ENCODE measurements at regions not wholly inside any gene's neighbourhood (a gene's known extent, or its start where the extent isn't known, plus 50 kb on each side); places are given as distances from the start of the nearest gene placed in this dataset.
A peak's percentile ranks its signal among the peaks of the same experiment; 100 is the strongest.

GRCh38 chr13:23081901-23082300 is 98.9 kb upstream of the SGCG start:
- H3K4me2 ChIP-seq (ENCODE audit: low read length), result no peak overlapping the region

GRCh38 chr13:23086968-23087623 is 93.7 kb upstream of the SGCG start:
- no peaks in the 10 kb centered on the region for H3K27me3 ChIP-seq (ENCODE audit: insufficient read depth, low read length)
- no peaks in the 10 kb centered on the region for H3K4me1 ChIP-seq (ENCODE audit: insufficient read depth, low read length, severe bottlenecking)
- no peaks in the 10 kb centered on the region for H3K79me2 ChIP-seq (ENCODE audit: insufficient read depth, low read length)
- no peak overlapping the region for H3K4me3 ChIP-seq (ENCODE audit: low read depth, low read length, poor library complexity, severe bottlenecking)
- H3K9me3 ChIP-seq (ENCODE audit: low read length), result no peaks in the 10 kb centered on the region
- H3F3A ChIP-seq (ENCODE audit: insufficient read depth, low read length), result no peaks in the 10 kb centered on the region
- H3K36me3 ChIP-seq (ENCODE audit: insufficient read depth, low read length), result no peaks in the 10 kb centered on the region
- TF ChIP-seq EZH2 (IDR thresholded peaks at IDR 0.05; ENCODE audit: borderline replicate concordance, low read length) (no peak), CTCF (IDR thresholded peaks at IDR 0.05; ENCODE audit: low read length) (no peak)
- H3K4me2 ChIP-seq (ENCODE audit: low read length), result no peak overlapping the region
- H3K9me2 ChIP-seq (ENCODE audit: low read depth, low read length), result no peaks in the 10 kb centered on the region
- H3K27ac ChIP-seq (ENCODE audit: low read depth, low read length, poor library complexity, severe bottlenecking), result no peak overlapping the region
- H3K9ac ChIP-seq (ENCODE audit: low read length), result no peak overlapping the region
- no peak overlapping the region for H2AFZ ChIP-seq (ENCODE audit: low read length)
- H4K20me1 ChIP-seq (ENCODE audit: insufficient read depth, low read length), result no peaks in the 10 kb centered on the region

More at GRCh38 chr13:23081901-23082300, 98.9 kb upstream of the SGCG start:
- Histone ChIP-seq H3K4me3 (ENCODE audit: low read depth, low read length, poor library complexity, severe bottlenecking) (no peak overlapping the region), H4K20me1 (ENCODE audit: insufficient read depth, low read length) (no peaks in the 10 kb centered on the region), H3K27me3 (ENCODE audit: insufficient read depth, low read length) (no peaks in the 10 kb centered on the region), H2AFZ (ENCODE audit: low read length) (no peak overlapping the region), H3K79me2 (ENCODE audit: insufficient read depth, low read length) (no peaks in the 10 kb centered on the region), H3K4me1 (ENCODE audit: insufficient read depth, low read length, severe bottlenecking) (no peaks in the 10 kb centered on the region), H3F3A (ENCODE audit: insufficient read depth, low read length) (no peaks in the 10 kb centered on the region), H3K36me3 (ENCODE audit: insufficient read depth, low read length) (no peaks in the 10 kb centered on the region), H3K27ac (ENCODE audit: low read depth, low read length, poor library complexity, severe bottlenecking) (no peak overlapping the region), H3K9ac (ENCODE audit: low read length) (no peak overlapping the region), H3K9me2 (ENCODE audit: low read depth, low read length) (no peaks in the 10 kb centered on the region), H3K9me3 (ENCODE audit: low read length) (no peaks in the 10 kb centered on the region)
- TF ChIP-seq EZH2 (IDR thresholded peaks at IDR 0.05; ENCODE audit: borderline replicate concordance, low read length) (no peak), CTCF (IDR thresholded peaks at IDR 0.05; ENCODE audit: low read length) (no peak)

- Histone ChIP-seq H3K9me2 (ENCODE audit: low read depth, low read length) (no peaks in the 10 kb centered on the region), H3K4me2 (ENCODE audit: low read length) (no peak overlapping the region), H3K27ac (ENCODE audit: low read depth, low read length, poor library complexity, severe bottlenecking) (no peak overlapping the region), H4K20me1 (ENCODE audit: insufficient read depth, low read length) (no peaks in the 10 kb centered on the region), H3K4me1 (ENCODE audit: insufficient read depth, low read length, severe bottlenecking) (no peaks in the 10 kb centered on the region), H3F3A (ENCODE audit: insufficient read depth, low read length) (no peaks in the 10 kb centered on the region), H3K4me3 (ENCODE audit: low read depth, low read length, poor library complexity, severe bottlenecking) (no peak overlapping the region), H3K9me3 (ENCODE audit: low read length) (no peaks in the 10 kb centered on the region), H3K27me3 (ENCODE audit: insufficient read depth, low read length) (no peaks in the 10 kb centered on the region), H2AFZ (ENCODE audit: low read length) (no peak overlapping the region), H3K79me2 (ENCODE audit: insufficient read depth, low read length) (no peaks in the 10 kb centered on the region), H3K9ac (ENCODE audit: low read length) (no peak overlapping the region), H3K36me3 (ENCODE audit: insufficient read depth, low read length) (no peaks in the 10 kb centered on the region)
- peak; percentile 60 for TF ChIP-seq CTCF (IDR thresholded peaks at IDR 0.05; ENCODE audit: low read length)
- TF ChIP-seq EZH2 (IDR thresholded peaks at IDR 0.05; ENCODE audit: borderline replicate concordance, low read length), result no peak
Observed at GRCh38 chr13:23087880-23088279, 92.9 kb upstream of the SGCG start.
